Adrenal gland (tissue), 5 donors: ENCODE measurements at regions not wholly inside any gene's neighbourhood (a gene's known extent, or its start where the extent isn't known, plus 50 kb on each side); places are given as distances from the start of the nearest gene placed in this dataset.

Experiments
- POLR2A ChIP-seq, 2 donors: fragments of 450-650 bp; IDR thresholded peaks; one replicate each; pipeline ENCODE4 v1.6.1; 2017; ENCODE audit warnings: antibody characterized with exemption in 2 of 2, mild to moderate bottlenecking in 2 of 2, moderate library complexity in 1 of 2
- TF ChIP-seq, protein P1 (sequence below), 6 experiments: fragments of 450-650 bp in 4 of 6; fragments of 200-600 bp in 2 of 6; sonication (generic) in 1 of 6; IDR thresholded peaks; 1 replicate in 5 of 6; 2 replicates in 1 of 6; pipeline versions ENCODE4 v1.5.1 to v1.8.0; 2016 to 2021; ENCODE audit warnings: antibody characterized with exemption in 6 of 6, mild to moderate bottlenecking in 2 of 6, moderate library complexity in 1 of 6
- donor health status: DM: no; HTN: no; CAD: no.

- TF ChIP-seq POLR2A (IDR thresholded peaks at IDR 0.05): no peak
- TF ChIP-seq, protein P1, sequence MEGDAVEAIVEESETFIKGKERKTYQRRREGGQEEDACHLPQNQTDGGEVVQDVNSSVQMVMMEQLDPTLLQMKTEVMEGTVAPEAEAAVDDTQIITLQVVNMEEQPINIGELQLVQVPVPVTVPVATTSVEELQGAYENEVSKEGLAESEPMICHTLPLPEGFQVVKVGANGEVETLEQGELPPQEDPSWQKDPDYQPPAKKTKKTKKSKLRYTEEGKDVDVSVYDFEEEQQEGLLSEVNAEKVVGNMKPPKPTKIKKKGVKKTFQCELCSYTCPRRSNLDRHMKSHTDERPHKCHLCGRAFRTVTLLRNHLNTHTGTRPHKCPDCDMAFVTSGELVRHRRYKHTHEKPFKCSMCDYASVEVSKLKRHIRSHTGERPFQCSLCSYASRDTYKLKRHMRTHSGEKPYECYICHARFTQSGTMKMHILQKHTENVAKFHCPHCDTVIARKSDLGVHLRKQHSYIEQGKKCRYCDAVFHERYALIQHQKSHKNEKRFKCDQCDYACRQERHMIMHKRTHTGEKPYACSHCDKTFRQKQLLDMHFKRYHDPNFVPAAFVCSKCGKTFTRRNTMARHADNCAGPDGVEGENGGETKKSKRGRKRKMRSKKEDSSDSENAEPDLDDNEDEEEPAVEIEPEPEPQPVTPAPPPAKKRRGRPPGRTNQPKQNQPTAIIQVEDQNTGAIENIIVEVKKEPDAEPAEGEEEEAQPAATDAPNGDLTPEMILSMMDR (IDR thresholded peaks at IDR 0.05): no peak
Observed at GRCh38 chr5:67371924-67372323, 175.3 kb upstream of the CD180 start.
